ENCODE measurements at regions not wholly inside any gene's neighbourhood (a gene's known extent, or its start where the extent isn't known, plus 50 kb on each side); places are given as distances from the start of the nearest gene placed in this dataset.

DNA sequence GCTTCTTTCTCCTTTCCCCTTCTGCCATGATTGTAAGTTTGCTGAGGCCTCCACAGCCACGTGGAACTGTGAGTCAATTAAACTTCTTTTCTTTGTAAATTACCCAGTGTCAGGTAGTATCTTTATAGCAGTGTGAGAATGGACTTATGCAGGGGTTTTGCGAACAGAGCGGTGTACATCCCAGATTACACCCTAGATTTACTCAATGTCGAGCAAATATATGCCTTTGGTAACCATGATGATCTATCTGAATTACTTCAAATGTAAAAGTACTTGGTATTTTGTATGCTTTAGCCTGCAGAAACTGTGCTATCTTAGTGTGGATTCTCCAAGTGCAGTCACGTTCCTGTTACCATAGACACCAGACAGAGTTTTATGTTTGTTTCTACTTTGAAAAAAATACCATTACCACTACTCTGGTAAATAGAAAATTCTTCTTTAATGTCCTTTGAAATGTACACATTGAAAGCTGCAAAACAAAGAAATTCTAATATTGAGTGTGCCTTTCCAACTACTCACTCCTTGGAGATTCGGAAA is 510.4 kb upstream of the ARGLU1 start:
- H3K27ac ChIP-seq (ENCODE audit: low read length, poor library complexity, severe bottlenecking), result no peak overlapping the region
- peaks cover 2% of the 10 kb centered on the region for H3K4me1 ChIP-seq (ENCODE audit: control insufficient read depth, insufficient read depth, low read depth, low read length)
- no peak overlapping the region for H3K23ac ChIP-seq (ENCODE audit: low read length in 2 of 2)
- H3K36me3 ChIP-seq (ENCODE audit: control insufficient read depth in 1 of 2, insufficient read depth in 2 of 2, low read depth in 1 of 2, low read length in 2 of 2), result no peaks in the 10 kb centered on the region
- no peak overlapping the region for H2BK15ac ChIP-seq (ENCODE audit: low read depth, poor library complexity, severe bottlenecking)
- H4K8ac ChIP-seq (ENCODE audit: low read length), result no peak overlapping the region
- H2AK5ac ChIP-seq (ENCODE audit: low read length, severe bottlenecking), result no peak overlapping the region
- H3K9me3 ChIP-seq (ENCODE audit: control insufficient read depth, low read length), result no peaks in the 10 kb centered on the region
- no peak for DNase-seq
- H2AFZ ChIP-seq (ENCODE audit: low read depth, low read length), result no peak overlapping the region
- no peak overlapping the region for H3K18ac ChIP-seq (ENCODE audit: low read depth in 1 of 2, low read length in 2 of 2)
- no peak overlapping the region for H3K14ac ChIP-seq (ENCODE audit: low read length in 2 of 2)
- H2BK12ac ChIP-seq (ENCODE audit: low read length in 2 of 2), result no peak overlapping the region
- H4K91ac ChIP-seq (ENCODE audit: low read length), result no peak overlapping the region
- no peak overlapping the region for H2BK5ac ChIP-seq (ENCODE audit: low read depth, low read length, poor library complexity, severe bottlenecking)
- H3K4me2 ChIP-seq (ENCODE audit: low read length, poor library complexity, severe bottlenecking), result no peak overlapping the region
- H3K4me3 ChIP-seq (ENCODE audit: insufficient read depth in 1 of 2, low read depth in 1 of 2, low read length in 2 of 2), result no peak overlapping the region
- H3K27me3 ChIP-seq (ENCODE audit: control insufficient read depth in 1 of 2, insufficient read depth in 1 of 2, low read length in 2 of 2), result no peaks in the 10 kb centered on the region
- no peak overlapping the region for H3K4ac ChIP-seq (ENCODE audit: low read depth in 1 of 2, low read length in 2 of 2)
- no peak overlapping the region for H2BK120ac ChIP-seq (ENCODE audit: low read depth, low read length)
- no peaks in the 10 kb centered on the region for H3K79me1 ChIP-seq (replicated peaks; ENCODE audit: low read length, poor library complexity, severe bottlenecking)
- no peak overlapping the region for H3K9ac ChIP-seq (ENCODE audit: low read length)
- 67% methylated on average over 1 of the region's 6 CpGs for WGBS

DNA sequence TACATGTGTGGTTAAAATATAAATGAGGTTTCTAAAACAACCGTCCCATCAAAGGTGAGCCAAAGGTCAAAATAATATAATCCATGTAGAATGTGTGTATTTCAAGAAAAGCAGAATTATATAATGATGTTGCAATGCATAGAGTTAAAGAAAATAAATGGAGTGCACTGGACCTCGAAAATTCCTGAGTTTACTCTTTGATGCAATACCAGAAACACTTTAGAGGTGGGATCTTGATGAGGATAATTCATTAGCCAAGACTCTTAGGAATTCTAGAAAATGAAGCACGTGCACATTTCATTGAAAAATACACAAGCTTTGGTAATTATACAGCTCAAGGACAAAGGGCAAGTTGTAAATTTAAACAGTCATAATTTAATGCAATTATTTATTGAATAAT is 508.9 kb upstream of the ARGLU1 start:
- H3K9me3 ChIP-seq (ENCODE audit: control insufficient read depth, low read length), result no peaks in the 10 kb centered on the region
- no peak overlapping the region for H2BK15ac ChIP-seq (ENCODE audit: low read depth, poor library complexity, severe bottlenecking)
- DNase-seq, result no peak
- no peak overlapping the region for H2AFZ ChIP-seq (ENCODE audit: low read depth, low read length)
- H2BK12ac ChIP-seq (ENCODE audit: low read length in 2 of 2), result no peak overlapping the region
- H3K79me1 ChIP-seq (replicated peaks; ENCODE audit: low read length, poor library complexity, severe bottlenecking), result no peaks in the 10 kb centered on the region
- no peaks in the 10 kb centered on the region for H3K27me3 ChIP-seq (ENCODE audit: control insufficient read depth in 1 of 2, insufficient read depth in 1 of 2, low read length in 2 of 2)
- H3K27ac ChIP-seq (ENCODE audit: low read length, poor library complexity, severe bottlenecking), result no peak overlapping the region
- H4K8ac ChIP-seq (ENCODE audit: low read length), result no peak overlapping the region
- H3K23ac ChIP-seq (ENCODE audit: low read length in 2 of 2), result no peak overlapping the region
- H2BK120ac ChIP-seq (ENCODE audit: low read depth, low read length), result no peak overlapping the region
- no peak overlapping the region for H3K14ac ChIP-seq (ENCODE audit: low read length in 2 of 2)
- H3K9ac ChIP-seq (ENCODE audit: low read length), result no peak overlapping the region
- H3K4me1 ChIP-seq (ENCODE audit: control insufficient read depth, insufficient read depth, low read depth, low read length), result peaks cover 2% of the 10 kb centered on the region
- no peak overlapping the region for H3K4ac ChIP-seq (ENCODE audit: low read depth in 1 of 2, low read length in 2 of 2)
- H3K4me2 ChIP-seq (ENCODE audit: low read length, poor library complexity, severe bottlenecking), result no peak overlapping the region
- H2AK5ac ChIP-seq (ENCODE audit: low read length, severe bottlenecking), result no peak overlapping the region
- H2BK5ac ChIP-seq (ENCODE audit: low read depth, low read length, poor library complexity, severe bottlenecking), result no peak overlapping the region
- WGBS, result 81% methylated on average over 2 of the region's 3 CpGs
- no peak overlapping the region for H3K4me3 ChIP-seq (ENCODE audit: insufficient read depth in 1 of 2, low read depth in 1 of 2, low read length in 2 of 2)
- no peak overlapping the region for H3K18ac ChIP-seq (ENCODE audit: low read depth in 1 of 2, low read length in 2 of 2)
- H3K36me3 ChIP-seq (ENCODE audit: control insufficient read depth in 1 of 2, insufficient read depth in 2 of 2, low read depth in 1 of 2, low read length in 2 of 2), result no peaks in the 10 kb centered on the region
- no peak overlapping the region for H4K91ac ChIP-seq (ENCODE audit: low read length)

DNA sequence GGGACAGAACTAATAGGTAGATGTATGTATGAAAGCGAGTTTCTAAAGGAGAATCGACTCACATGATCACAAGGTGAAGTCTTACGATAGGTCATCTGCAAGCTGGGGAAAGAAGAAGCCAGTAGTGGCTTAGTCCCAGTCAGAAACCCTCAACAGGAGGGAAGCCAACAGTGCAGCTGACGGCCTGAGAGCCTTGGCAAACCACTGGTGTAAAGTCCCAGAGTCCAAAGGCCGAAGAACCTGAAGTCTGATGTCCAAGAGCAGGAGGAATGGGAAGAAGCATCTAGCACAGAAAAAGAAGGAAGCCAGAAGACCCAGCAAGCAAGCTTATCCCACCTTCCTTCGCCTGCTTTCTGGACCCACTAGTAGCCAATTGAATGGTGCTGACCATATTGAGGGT is 507.6 kb upstream of the ARGLU1 start:
- H3K36me3 ChIP-seq (ENCODE audit: control insufficient read depth in 1 of 2, insufficient read depth in 2 of 2, low read depth in 1 of 2, low read length in 2 of 2), result no peaks in the 10 kb centered on the region
- H2AFZ ChIP-seq (ENCODE audit: low read depth, low read length), result no peak overlapping the region
- H2AK5ac ChIP-seq (ENCODE audit: low read length, severe bottlenecking), result no peak overlapping the region
- H3K27me3 ChIP-seq (ENCODE audit: control insufficient read depth in 1 of 2, insufficient read depth in 1 of 2, low read length in 2 of 2), result no peaks in the 10 kb centered on the region
- no peak overlapping the region for H3K23ac ChIP-seq (ENCODE audit: low read length in 2 of 2)
- H2BK5ac ChIP-seq (ENCODE audit: low read depth, low read length, poor library complexity, severe bottlenecking), result no peak overlapping the region
- H3K4me3 ChIP-seq (ENCODE audit: insufficient read depth in 1 of 2, low read depth in 1 of 2, low read length in 2 of 2), result no peak overlapping the region
- no peak overlapping the region for H3K4ac ChIP-seq (ENCODE audit: low read depth in 1 of 2, low read length in 2 of 2)
- no peak overlapping the region for H4K8ac ChIP-seq (ENCODE audit: low read length)
- no peak overlapping the region for H3K27ac ChIP-seq (ENCODE audit: low read length, poor library complexity, severe bottlenecking)
- no peak for DNase-seq
- no peak overlapping the region for H3K4me2 ChIP-seq (ENCODE audit: low read length, poor library complexity, severe bottlenecking)
- no peak overlapping the region for H3K18ac ChIP-seq (ENCODE audit: low read depth in 1 of 2, low read length in 2 of 2)
- peaks cover 2% of the 10 kb centered on the region for H3K4me1 ChIP-seq (ENCODE audit: control insufficient read depth, insufficient read depth, low read depth, low read length)
- no peak overlapping the region for H4K91ac ChIP-seq (ENCODE audit: low read length)
- no peak overlapping the region for H3K14ac ChIP-seq (ENCODE audit: low read length in 2 of 2)
- H3K9ac ChIP-seq (ENCODE audit: low read length), result no peak overlapping the region
- no peaks in the 10 kb centered on the region for H3K9me3 ChIP-seq (ENCODE audit: control insufficient read depth, low read length)
- 77% methylated on average over 6 of the region's 6 CpGs for WGBS
- H2BK12ac ChIP-seq (ENCODE audit: low read length in 2 of 2), result no peak overlapping the region
- H3K79me1 ChIP-seq (replicated peaks; ENCODE audit: low read length, poor library complexity, severe bottlenecking), result no peaks in the 10 kb centered on the region
- no peak overlapping the region for H2BK15ac ChIP-seq (ENCODE audit: low read depth, poor library complexity, severe bottlenecking)
- no peak overlapping the region for H2BK120ac ChIP-seq (ENCODE audit: low read depth, low read length)

DNA sequence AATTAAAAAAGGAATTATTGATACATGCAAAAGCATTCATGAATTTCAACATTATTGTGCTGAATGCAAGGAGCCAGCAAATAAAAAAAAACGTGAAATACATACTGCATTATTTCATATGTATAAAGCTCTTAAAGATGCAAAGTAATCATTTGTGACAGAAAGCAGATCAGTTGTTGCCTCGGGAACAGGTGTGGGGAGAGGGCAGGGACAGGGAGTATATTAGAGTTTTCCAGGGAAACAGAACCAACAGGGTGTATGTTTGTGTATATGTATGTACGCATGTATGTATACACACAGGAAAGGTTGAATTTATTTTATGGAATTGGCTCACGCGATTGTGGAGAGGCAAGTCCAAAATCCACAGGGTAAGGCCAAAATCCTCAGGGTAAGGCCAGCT is 502.9 kb upstream of the ARGLU1 start:
- Histone ChIP-seq H3K27me3 (ENCODE audit: control insufficient read depth in 1 of 2, insufficient read depth in 1 of 2, low read length in 2 of 2) (no peaks in the 10 kb centered on the region), H3K4me1 (ENCODE audit: control insufficient read depth, insufficient read depth, low read depth, low read length) (no peaks in the 10 kb centered on the region), H2BK5ac (ENCODE audit: low read depth, low read length, poor library complexity, severe bottlenecking) (no peak overlapping the region), H2AFZ (ENCODE audit: low read depth, low read length) (no peak overlapping the region), H3K9me3 (ENCODE audit: control insufficient read depth, low read length) (no peaks in the 10 kb centered on the region), H3K23ac (ENCODE audit: low read length in 2 of 2) (no peak overlapping the region), H3K36me3 (ENCODE audit: control insufficient read depth in 1 of 2, insufficient read depth in 2 of 2, low read depth in 1 of 2, low read length in 2 of 2) (no peaks in the 10 kb centered on the region), H3K14ac (ENCODE audit: low read length in 2 of 2) (no peak overlapping the region), H2BK120ac (ENCODE audit: low read depth, low read length) (no peak overlapping the region), H2AK5ac (ENCODE audit: low read length, severe bottlenecking) (no peak overlapping the region), H3K9ac (ENCODE audit: low read length) (no peak overlapping the region), H3K18ac (ENCODE audit: low read depth in 1 of 2, low read length in 2 of 2) (no peak overlapping the region), H3K27ac (ENCODE audit: low read length, poor library complexity, severe bottlenecking) (no peak overlapping the region), H4K8ac (ENCODE audit: low read length) (no peak overlapping the region), H3K79me1 (replicated peaks; ENCODE audit: low read length, poor library complexity, severe bottlenecking) (no peaks in the 10 kb centered on the region), H2BK15ac (ENCODE audit: low read depth, poor library complexity, severe bottlenecking) (no peak overlapping the region), H3K4me2 (ENCODE audit: low read length, poor library complexity, severe bottlenecking) (no peak overlapping the region), H2BK12ac (ENCODE audit: low read length in 2 of 2) (no peak overlapping the region), H3K4ac (ENCODE audit: low read depth in 1 of 2, low read length in 2 of 2) (no peak overlapping the region), H3K4me3 (ENCODE audit: insufficient read depth in 1 of 2, low read depth in 1 of 2, low read length in 2 of 2) (no peak overlapping the region), H4K91ac (ENCODE audit: low read length) (no peak overlapping the region)
- WGBS, result 92% methylated on average over 4 of the region's 5 CpGs
- no peak for DNase-seq

Data from mesenchymal stem cell (in vitro differentiated cells and primary cell).